ENCODE measurements at regions not wholly inside any gene's neighbourhood (a gene's known extent, or its start where the extent isn't known, plus 50 kb on each side); places are given as distances from the start of the nearest gene placed in this dataset.

DNA sequence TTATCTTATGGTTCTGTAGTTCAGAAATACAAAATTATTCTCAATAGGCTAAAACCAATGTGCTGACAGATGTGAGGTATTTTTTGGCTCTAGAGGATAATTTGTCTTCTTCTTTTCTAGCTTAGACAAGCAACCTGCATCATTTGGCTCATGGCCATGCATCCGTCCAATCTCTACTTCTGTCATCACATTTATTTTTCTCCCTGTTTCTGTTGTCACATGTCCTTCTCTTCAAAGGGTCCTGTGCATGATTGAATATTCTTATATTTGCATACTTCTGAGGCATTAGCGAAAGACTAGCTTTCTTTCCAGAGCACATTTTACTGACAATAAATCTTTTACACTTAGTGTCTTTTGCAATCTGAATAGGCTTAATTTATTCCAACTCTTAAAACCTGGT lies 564.7 kb downstream of the CDH10 start:
- ATAC-seq (no peak), DNase-seq (no peak)
- TF ChIP-seq, protein P1, sequence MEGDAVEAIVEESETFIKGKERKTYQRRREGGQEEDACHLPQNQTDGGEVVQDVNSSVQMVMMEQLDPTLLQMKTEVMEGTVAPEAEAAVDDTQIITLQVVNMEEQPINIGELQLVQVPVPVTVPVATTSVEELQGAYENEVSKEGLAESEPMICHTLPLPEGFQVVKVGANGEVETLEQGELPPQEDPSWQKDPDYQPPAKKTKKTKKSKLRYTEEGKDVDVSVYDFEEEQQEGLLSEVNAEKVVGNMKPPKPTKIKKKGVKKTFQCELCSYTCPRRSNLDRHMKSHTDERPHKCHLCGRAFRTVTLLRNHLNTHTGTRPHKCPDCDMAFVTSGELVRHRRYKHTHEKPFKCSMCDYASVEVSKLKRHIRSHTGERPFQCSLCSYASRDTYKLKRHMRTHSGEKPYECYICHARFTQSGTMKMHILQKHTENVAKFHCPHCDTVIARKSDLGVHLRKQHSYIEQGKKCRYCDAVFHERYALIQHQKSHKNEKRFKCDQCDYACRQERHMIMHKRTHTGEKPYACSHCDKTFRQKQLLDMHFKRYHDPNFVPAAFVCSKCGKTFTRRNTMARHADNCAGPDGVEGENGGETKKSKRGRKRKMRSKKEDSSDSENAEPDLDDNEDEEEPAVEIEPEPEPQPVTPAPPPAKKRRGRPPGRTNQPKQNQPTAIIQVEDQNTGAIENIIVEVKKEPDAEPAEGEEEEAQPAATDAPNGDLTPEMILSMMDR (IDR thresholded peaks at IDR 0.05): no peak
- H3K4me1 Mint-ChIP-seq (ENCODE audit: low read depth): no peaks in the 10 kb centered on the region
- intact Hi-C loops (cut with micrococcal nuclease): no loop called here
- H3K27me3 Mint-ChIP-seq: no peaks in the 10 kb centered on the region
- H3K27ac Mint-ChIP-seq: no peak overlapping the region
- peaks cover 11% of the 10 kb centered on the region for H3K9me3 Mint-ChIP-seq
- H3K36me3 Mint-ChIP-seq (ENCODE audit: low read depth): no peaks in the 10 kb centered on the region
- ChIA-PET CTCF (no interaction called here), POLR2A (no interaction called here)
- H3K4me3 Mint-ChIP-seq: no peak overlapping the region

DNA sequence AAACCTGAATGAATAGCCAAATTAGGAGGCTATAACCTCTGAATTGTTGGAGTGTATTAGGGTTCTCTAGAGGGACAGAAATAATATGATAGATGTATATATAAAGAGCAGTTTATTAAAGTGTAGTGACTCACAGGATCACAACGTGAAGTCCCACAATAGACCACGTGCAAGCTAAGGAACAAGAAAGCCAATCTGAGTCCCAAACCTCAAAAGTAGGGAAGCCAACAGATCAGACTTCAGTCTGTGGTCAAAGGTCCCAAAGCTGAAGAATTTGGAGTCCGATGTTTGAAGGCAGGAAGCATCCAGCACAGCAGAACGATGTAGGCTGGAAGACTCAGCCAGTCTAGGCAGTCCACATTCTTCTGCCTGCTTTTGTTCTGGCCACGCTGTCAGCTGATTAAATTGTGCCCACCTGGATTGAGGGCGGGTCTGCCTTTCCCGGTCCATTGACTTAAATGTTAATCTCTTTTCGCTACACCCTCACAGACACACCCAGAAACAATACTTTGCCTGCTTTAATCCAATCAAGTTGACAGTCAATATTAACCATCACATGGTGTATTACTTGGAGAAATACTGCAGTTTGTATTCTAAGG lies 550.6 kb downstream of the CDH10 start:
- ChIA-PET POLR2A (no interaction called here), CTCF (no interaction called here)
- no peak overlapping the region for H3K4me3 Mint-ChIP-seq
- DNase-seq: no peak
- intact Hi-C loops (cut with micrococcal nuclease): no loop called here
- no peak for ATAC-seq
- H3K27me3 Mint-ChIP-seq: no peaks in the 10 kb centered on the region
- H3K4me1 Mint-ChIP-seq (ENCODE audit: low read depth): no peaks in the 10 kb centered on the region
- TF ChIP-seq, protein P1 (IDR thresholded peaks at IDR 0.05): no peak
- no peaks in the 10 kb centered on the region for H3K36me3 Mint-ChIP-seq (ENCODE audit: low read depth)
- no peak overlapping the region for H3K27ac Mint-ChIP-seq
- peaks cover 33% of the 10 kb centered on the region for H3K9me3 Mint-ChIP-seq

DNA sequence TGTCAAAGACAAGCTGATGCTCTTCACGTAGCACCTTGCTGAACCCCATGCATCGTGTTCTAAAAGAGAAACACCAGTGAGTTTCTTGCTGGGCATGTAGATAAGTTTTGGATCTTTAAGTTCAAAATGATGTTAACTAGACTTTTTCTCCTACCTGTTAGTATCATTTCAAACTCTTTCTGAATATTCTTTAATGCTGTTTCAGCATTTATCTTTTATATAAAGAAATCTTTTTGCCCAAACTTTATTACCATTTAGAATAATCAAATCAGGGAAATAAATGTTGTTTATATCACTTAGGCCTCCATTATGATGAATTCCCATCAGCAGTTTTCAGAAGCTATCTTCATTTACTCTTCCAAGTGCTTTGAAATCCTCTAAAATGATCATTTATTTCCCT lies 542.8 kb downstream of the CDH10 start:
- POLR2A ChIA-PET: no interaction called here
- Mint-ChIP-seq H3K27ac (no peak overlapping the region), H3K4me1 (ENCODE audit: low read depth) (no peaks in the 10 kb centered on the region)

DNA sequence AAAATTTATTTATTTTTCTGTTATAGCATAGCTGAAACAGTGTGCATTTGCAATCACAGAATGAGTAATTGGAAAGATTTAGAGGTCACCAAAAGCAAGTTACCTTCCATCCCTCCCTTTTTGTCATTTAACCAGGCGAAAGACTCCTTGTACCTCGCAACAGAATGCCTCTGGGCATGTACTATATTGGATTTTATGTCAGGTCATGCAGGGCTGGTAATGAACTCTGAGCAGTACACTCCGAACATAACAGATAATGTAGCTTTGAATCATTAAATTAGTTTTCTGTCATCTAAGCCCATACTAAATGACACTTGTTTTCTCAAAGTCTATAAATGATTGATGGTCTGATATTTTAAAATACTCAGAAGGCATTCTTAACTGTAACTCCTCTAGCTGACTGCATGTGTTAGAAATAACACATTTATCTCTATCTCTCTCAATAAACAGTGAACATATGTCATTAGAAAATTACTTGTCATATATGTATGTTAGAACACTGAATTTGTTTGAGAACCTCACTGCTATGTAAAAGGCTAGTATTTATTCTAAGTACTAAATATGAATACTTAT lies 541.2 kb downstream of the CDH10 start:
- Mint-ChIP-seq H3K27ac (no peak overlapping the region), H3K4me3 (no peak overlapping the region), H3K9me3 (peaks cover 17% of the 10 kb centered on the region), H3K4me1 (ENCODE audit: low read depth) (no peaks in the 10 kb centered on the region), H3K36me3 (ENCODE audit: low read depth) (no peaks in the 10 kb centered on the region), H3K27me3 (no peaks in the 10 kb centered on the region)
- intact Hi-C loops (cut with micrococcal nuclease): no loop called here
- TF ChIP-seq, protein P1 (IDR thresholded peaks at IDR 0.05): no peak
- DNase-seq (no peak), ATAC-seq (no peak)
- ChIA-PET POLR2A (no interaction called here), CTCF (no interaction called here)

More for the DNA sequence above, 542.8 kb downstream of the CDH10 start:
- intact Hi-C loops (cut with micrococcal nuclease): no loop called here
- H3K27me3 Mint-ChIP-seq: no peaks in the 10 kb centered on the region
- no peak overlapping the region for H3K4me3 Mint-ChIP-seq
- TF ChIP-seq, protein P1 (IDR thresholded peaks at IDR 0.05): no peak
- H3K9me3 Mint-ChIP-seq: peaks cover 25% of the 10 kb centered on the region
- ATAC-seq (no peak), DNase-seq (no peak)
- CTCF ChIA-PET: no interaction called here
- H3K36me3 Mint-ChIP-seq (ENCODE audit: low read depth): no peaks in the 10 kb centered on the region

DNA sequence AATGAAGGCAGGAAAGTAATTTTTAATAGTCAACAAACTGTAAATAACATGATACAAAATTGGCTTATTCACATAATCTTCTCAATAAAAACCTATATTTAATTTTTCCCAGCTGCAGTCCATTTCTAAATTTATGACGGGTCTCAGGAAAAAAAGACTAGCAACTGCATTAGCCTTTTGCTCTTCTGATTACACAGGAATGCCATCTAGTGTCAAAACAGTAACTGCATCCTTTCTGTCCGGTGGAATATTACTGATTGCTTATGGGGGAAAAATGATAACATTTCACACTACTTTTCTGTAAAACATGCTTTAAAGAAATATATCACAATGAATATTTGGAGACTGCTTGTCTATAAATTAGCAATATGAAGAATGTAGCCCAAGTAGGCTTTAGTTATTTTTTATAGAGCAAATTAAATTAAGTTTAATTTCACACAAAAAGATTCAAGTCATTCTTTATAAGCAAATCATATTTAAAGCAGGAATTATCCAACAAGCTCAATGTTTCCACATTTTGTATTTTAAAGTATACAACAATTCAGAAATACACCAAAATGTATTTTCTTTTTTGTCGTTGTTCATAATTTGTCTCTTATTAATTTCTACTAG lies 534.7 kb downstream of the CDH10 start:
- Mint-ChIP-seq H3K27ac (no peak overlapping the region), H3K9me3 (peaks cover 10% of the 10 kb centered on the region), H3K4me1 (ENCODE audit: low read depth) (no peaks in the 10 kb centered on the region), H3K4me3 (no peak overlapping the region), H3K36me3 (ENCODE audit: low read depth) (no peaks in the 10 kb centered on the region), H3K27me3 (no peaks in the 10 kb centered on the region)
- DNase-seq (no peak), ATAC-seq (no peak)
- intact Hi-C loops (cut with micrococcal nuclease): no loop called here
- CTCF ChIA-PET: no interaction called here
- TF ChIP-seq, protein P1 (IDR thresholded peaks at IDR 0.05): no peak
- POLR2A ChIA-PET: no interaction called here
